ENCODE measurements at regions not wholly inside any gene's neighbourhood (a gene's known extent, or its start where the extent isn't known, plus 50 kb on each side); places are given as distances from the start of the nearest gene placed in this dataset.

DNA sequence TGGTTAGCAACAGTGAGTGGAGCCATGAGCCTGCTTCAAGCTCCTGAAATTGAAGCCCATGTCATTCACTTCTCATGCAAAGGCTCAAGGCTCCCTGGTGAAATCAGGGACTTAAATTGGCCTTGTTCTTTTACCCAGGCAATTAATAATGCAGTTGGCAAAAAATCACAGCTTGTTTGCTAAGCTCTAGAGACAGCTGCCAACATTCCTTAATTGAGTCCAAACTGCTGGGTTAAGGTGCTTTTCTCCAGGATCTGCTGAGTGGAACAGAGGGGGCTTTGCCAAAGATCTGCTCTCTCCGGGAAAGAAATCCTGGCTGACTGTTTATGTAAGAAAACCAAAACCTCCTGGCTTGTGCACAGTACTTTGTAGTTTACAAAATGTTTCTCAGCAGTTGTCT lies 257.6 kb upstream of the GHITM start:
- TF ChIP-seq CTCF (IDR thresholded peaks at IDR 0.05), result no peak
- no peak for DNase-seq (ENCODE audit: low spot score)
- no peaks in the 10 kb centered on the region for H3K9me3 Mint-ChIP-seq (ENCODE audit: low read depth)
- no peak overlapping the region for H3K4me3 Mint-ChIP-seq (ENCODE audit: unreplicated experiment)
- no peaks in the 10 kb centered on the region for H3K4me1 Mint-ChIP-seq (ENCODE audit: low read depth)
- H3K36me3 Mint-ChIP-seq (ENCODE audit: low read depth), result no peaks in the 10 kb centered on the region
- H3K27ac Mint-ChIP-seq (ENCODE audit: unreplicated experiment), result no peak overlapping the region
- H3K27me3 Mint-ChIP-seq (ENCODE audit: low read depth), result peaks cover 11% of the 10 kb centered on the region

DNA sequence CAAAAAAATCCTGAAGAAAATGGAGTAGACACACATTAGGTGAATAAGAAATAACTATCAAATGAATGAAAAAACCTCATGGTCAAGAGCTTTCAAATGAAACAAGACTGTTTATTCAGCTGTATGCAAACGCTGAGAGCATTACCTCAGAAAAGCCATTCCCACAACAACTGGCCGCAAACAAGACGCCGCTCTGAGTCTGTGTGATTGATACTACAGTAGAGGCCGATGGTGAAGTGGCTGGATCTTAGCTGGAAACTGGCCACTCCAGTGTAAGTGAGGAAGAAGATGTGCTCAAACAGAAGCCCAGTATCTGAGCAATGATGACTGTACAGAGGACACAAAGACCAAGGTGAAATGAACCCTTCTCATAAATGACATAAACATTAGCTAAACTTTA lies 252.4 kb upstream of the GHITM start:
- TF ChIP-seq CTCF (IDR thresholded peaks at IDR 0.05), result no peak
- H3K4me1 Mint-ChIP-seq (ENCODE audit: low read depth), result no peaks in the 10 kb centered on the region
- peaks cover 38% of the 10 kb centered on the region for H3K27me3 Mint-ChIP-seq (ENCODE audit: low read depth)
- no peak overlapping the region for H3K4me3 Mint-ChIP-seq (ENCODE audit: unreplicated experiment)
- H3K9me3 Mint-ChIP-seq (ENCODE audit: low read depth), result no peaks in the 10 kb centered on the region
- H3K27ac Mint-ChIP-seq (ENCODE audit: unreplicated experiment), result no peak overlapping the region
- DNase-seq (ENCODE audit: low spot score), result no peak
- no peaks in the 10 kb centered on the region for H3K36me3 Mint-ChIP-seq (ENCODE audit: low read depth)

DNA sequence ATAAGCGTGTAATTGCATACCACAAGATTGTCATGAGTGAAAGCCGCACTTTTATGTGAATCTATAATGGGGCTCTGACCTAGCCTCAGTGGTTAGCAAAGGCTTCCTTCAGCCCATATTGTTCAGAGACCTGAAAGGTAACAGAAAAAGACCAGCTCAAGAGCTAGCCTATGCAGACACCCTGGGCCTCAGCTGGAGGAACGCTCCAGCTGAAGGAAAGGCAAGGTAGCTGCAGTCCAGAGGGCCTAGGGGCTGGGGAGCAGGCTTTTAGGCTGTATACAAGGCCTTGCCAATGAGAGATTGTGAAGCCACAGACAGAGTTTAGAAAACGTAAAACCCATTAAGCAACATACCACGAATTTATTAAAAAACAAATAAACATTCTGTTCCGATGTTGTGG lies 246.6 kb upstream of the GHITM start:
- H3K9me3 Mint-ChIP-seq (ENCODE audit: low read depth), result no peaks in the 10 kb centered on the region
- H3K27ac Mint-ChIP-seq (ENCODE audit: unreplicated experiment), result no peak overlapping the region
- no peaks in the 10 kb centered on the region for H3K36me3 Mint-ChIP-seq (ENCODE audit: low read depth)
- no peaks in the 10 kb centered on the region for H3K4me1 Mint-ChIP-seq (ENCODE audit: low read depth)
- H3K4me3 Mint-ChIP-seq (ENCODE audit: unreplicated experiment), result no peak overlapping the region
- DNase-seq (ENCODE audit: low spot score), result no peak
- TF ChIP-seq CTCF (IDR thresholded peaks at IDR 0.05), result no peak
- H3K27me3 Mint-ChIP-seq (ENCODE audit: low read depth), result peaks cover 45% of the 10 kb centered on the region

DNA sequence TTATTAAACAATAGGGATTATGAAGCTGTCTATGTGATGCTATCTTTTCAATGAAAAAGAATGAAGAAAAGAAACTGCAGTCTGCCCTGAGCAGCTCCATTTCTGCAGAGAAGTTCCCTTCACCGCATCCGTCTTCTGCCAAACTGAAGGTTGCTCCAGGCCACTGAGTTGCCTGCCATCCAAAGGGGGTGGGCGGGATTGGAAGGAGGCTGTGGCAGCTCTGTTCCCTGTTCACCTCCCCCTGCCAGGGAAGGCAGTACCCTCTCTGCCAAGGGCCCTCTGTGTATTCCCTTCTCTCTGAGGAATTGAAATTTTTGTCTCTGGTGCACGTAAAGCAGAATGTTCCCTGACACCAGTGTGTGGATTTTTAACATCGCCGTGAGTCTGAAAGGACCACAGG lies 243.1 kb upstream of the GHITM start:
- no peaks in the 10 kb centered on the region for H3K36me3 Mint-ChIP-seq (ENCODE audit: low read depth)
- DNase-seq (ENCODE audit: low spot score), result no peak
- TF ChIP-seq CTCF (IDR thresholded peaks at IDR 0.05), result no peak
- H3K4me3 Mint-ChIP-seq (ENCODE audit: unreplicated experiment), result no peak overlapping the region
- H3K4me1 Mint-ChIP-seq (ENCODE audit: low read depth), result no peaks in the 10 kb centered on the region
- H3K27me3 Mint-ChIP-seq (ENCODE audit: low read depth), result peaks cover 27% of the 10 kb centered on the region
- H3K27ac Mint-ChIP-seq (ENCODE audit: unreplicated experiment), result no peak overlapping the region
- H3K9me3 Mint-ChIP-seq (ENCODE audit: low read depth), result peaks cover 8% of the 10 kb centered on the region

DNA sequence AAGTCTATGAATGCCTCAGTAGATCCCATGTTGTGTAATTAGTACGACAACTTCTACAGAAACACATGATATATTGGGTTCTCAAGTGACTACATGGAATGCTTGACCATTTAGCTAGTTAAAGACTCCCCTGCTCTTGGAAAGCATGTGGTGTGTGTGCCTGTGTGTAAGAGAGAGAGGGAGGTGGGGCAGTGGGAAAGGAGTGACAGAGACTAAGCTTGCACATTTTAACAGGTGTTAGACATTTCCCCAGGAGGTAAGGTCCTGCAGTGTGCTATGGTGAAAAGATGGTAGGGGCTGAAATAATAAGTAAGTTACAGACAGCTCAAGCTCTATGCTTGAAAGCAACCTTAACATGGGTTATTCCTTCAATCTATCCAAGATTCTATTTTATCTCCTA lies 241.7 kb upstream of the GHITM start:
- Mint-ChIP-seq H3K27ac (ENCODE audit: unreplicated experiment) (no peak overlapping the region), H3K27me3 (ENCODE audit: low read depth) (peaks cover 19% of the 10 kb centered on the region), H3K9me3 (ENCODE audit: low read depth) (peaks cover 10% of the 10 kb centered on the region), H3K4me3 (ENCODE audit: unreplicated experiment) (no peak overlapping the region), H3K36me3 (ENCODE audit: low read depth) (no peaks in the 10 kb centered on the region), H3K4me1 (ENCODE audit: low read depth) (no peaks in the 10 kb centered on the region)
- DNase-seq (ENCODE audit: low spot score), result no peak
- no peak for TF ChIP-seq CTCF (IDR thresholded peaks at IDR 0.05)
